ENCODE measurements at regions not wholly inside any gene's neighbourhood (a gene's known extent, or its start where the extent isn't known, plus 50 kb on each side); places are given as distances from the start of the nearest gene placed in this dataset.

- H3K27me3 ChIP-seq, result no peaks in the 10 kb centered on the region
- DNase-seq, result no peak
- H3K9me3 ChIP-seq, result no peaks in the 10 kb centered on the region
- H3K4me1 ChIP-seq, result no peaks in the 10 kb centered on the region
- no peaks in the 10 kb centered on the region for H3K36me3 ChIP-seq
- no peak for TF ChIP-seq CTCF (IDR thresholded peaks at IDR 0.05; ENCODE audit: low read depth, low read length)
- H3K4me3 ChIP-seq (ENCODE audit: low read depth, low read length), result no peak overlapping the region
Measured at GRCh38 chr4:14262221-14262620, 634.7 kb upstream of the BOD1L1 start.

GRCh38 chr4:14264437-14264836, 636.9 kb upstream of the BOD1L1 start:
- no peak for TF ChIP-seq CTCF (IDR thresholded peaks at IDR 0.05; ENCODE audit: low read depth, low read length)
- no peaks in the 10 kb centered on the region for H3K4me1 ChIP-seq
- no peak for DNase-seq

GRCh38 chr4:14265651-14266050, 638.1 kb upstream of the BOD1L1 start:
- Histone ChIP-seq H3K4me3 (ENCODE audit: low read depth, low read length) (no peak overlapping the region), H3K9me3 (no peaks in the 10 kb centered on the region), H3K4me1 (no peaks in the 10 kb centered on the region)

More at GRCh38 chr4:14264437-14264836, 636.9 kb upstream of the BOD1L1 start:
- no peaks in the 10 kb centered on the region for H3K27me3 ChIP-seq
- H3K9me3 ChIP-seq, result no peaks in the 10 kb centered on the region
- no peak overlapping the region for H3K4me3 ChIP-seq (ENCODE audit: low read depth, low read length)
- no peaks in the 10 kb centered on the region for H3K36me3 ChIP-seq

GRCh38 chr4:14267373-14268060, 640.0 kb upstream of the BOD1L1 start:
- no peak for TF ChIP-seq CTCF (IDR thresholded peaks at IDR 0.05; ENCODE audit: low read depth, low read length)
- H3K9me3 ChIP-seq, result no peaks in the 10 kb centered on the region
- DNase-seq, result no peak
- no peaks in the 10 kb centered on the region for H3K27me3 ChIP-seq
- no peak overlapping the region for H3K4me3 ChIP-seq (ENCODE audit: low read depth, low read length)
- no peaks in the 10 kb centered on the region for H3K36me3 ChIP-seq
- no peaks in the 10 kb centered on the region for H3K4me1 ChIP-seq

More at GRCh38 chr4:14265651-14266050, 638.1 kb upstream of the BOD1L1 start:
- TF ChIP-seq CTCF (IDR thresholded peaks at IDR 0.05; ENCODE audit: low read depth, low read length), result no peak
- H3K27me3 ChIP-seq, result no peaks in the 10 kb centered on the region
- no peaks in the 10 kb centered on the region for H3K36me3 ChIP-seq
- DNase-seq, result no peak

- no peak overlapping the region for H3K4me3 ChIP-seq (ENCODE audit: low read depth, low read length)
- no peak for TF ChIP-seq CTCF (IDR thresholded peaks at IDR 0.05; ENCODE audit: low read depth, low read length)
- no peaks in the 10 kb centered on the region for H3K27me3 ChIP-seq
- H3K4me1 ChIP-seq, result no peaks in the 10 kb centered on the region
- H3K36me3 ChIP-seq, result no peaks in the 10 kb centered on the region
- DNase-seq, result no peak
- H3K9me3 ChIP-seq, result no peaks in the 10 kb centered on the region
Measured at GRCh38 chr4:14269824-14270223, 642.3 kb upstream of the BOD1L1 start.

- Histone ChIP-seq H3K27me3 (no peaks in the 10 kb centered on the region), H3K9me3 (no peaks in the 10 kb centered on the region), H3K4me1 (no peaks in the 10 kb centered on the region), H3K4me3 (ENCODE audit: low read depth, low read length) (no peak overlapping the region), H3K36me3 (no peaks in the 10 kb centered on the region)
- DNase-seq, result no peak
- no peak for TF ChIP-seq CTCF (IDR thresholded peaks at IDR 0.05; ENCODE audit: low read depth, low read length)
Measured at GRCh38 chr4:14272206-14272605, 644.7 kb upstream of the BOD1L1 start.

Data from BE2C (cell line).